ENCODE measurements at regions not wholly inside any gene's neighbourhood (a gene's known extent, or its start where the extent isn't known, plus 50 kb on each side); places are given as distances from the start of the nearest gene placed in this dataset.

DNA sequence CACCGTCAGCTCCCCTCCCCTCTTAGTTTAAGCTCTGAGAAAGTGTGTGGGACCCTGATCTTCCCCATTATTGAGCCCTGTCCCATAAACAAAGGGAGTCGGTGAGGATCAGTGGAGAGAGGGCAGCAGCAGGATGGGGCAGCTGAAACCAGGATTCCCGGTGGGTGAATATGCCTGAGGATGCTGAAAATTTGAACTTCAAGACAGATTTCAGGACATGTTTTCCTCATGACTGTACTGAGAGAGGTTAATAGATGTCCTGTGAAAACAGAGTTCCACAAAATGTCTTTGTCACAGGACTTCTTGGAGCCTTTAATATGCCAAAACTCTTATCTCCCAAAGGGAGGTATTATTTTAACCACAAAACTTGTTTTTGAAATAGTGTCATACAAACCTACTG, 53.5 kb upstream of the SLC22A16 start:
- Mint-ChIP-seq H3K36me3 (ENCODE audit: low read depth) (no peaks in the 10 kb centered on the region), H3K27ac (no peak overlapping the region), H3K4me3 (ENCODE audit: low read depth) (no peak overlapping the region), H3K27me3 (ENCODE audit: low read depth) (no peaks in the 10 kb centered on the region), H3K4me1 (ENCODE audit: low read depth) (peaks cover 56% of the 10 kb centered on the region), H3K9me3 (no peaks in the 10 kb centered on the region)
- no peak for DNase-seq (ENCODE audit: low spot score)
- intact Hi-C loops (cut with micrococcal nuclease): loop anchor here (2.0 to 10.0 kb wide), 6 partner anchors 61 to 675 kb away; partner anchors contain the start of gene CDK19

DNA sequence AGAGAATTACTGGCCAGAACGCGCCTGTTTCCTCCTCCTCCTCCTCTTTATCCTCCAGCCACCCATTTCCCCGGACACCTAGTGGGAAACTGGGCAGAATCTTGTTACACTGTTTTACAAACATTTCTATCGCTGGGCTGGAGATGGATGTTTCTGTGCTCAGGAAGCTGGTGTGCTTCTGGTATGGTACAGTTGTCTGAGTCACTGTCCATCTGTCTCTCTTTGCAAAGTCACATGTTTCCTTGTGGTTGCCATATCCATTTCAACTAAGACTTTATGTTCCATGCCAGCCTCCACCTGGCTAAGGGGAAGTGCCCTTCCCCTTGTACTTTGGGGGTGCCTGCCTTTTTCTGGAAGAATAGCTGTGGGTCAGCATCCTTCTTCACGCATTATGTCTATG, 52.9 kb upstream of the SLC22A16 start:
- Mint-ChIP-seq H3K27ac (peak overlapping the region; percentile 33), H3K4me1 (ENCODE audit: low read depth) (peaks cover 51% of the 10 kb centered on the region), H3K4me3 (ENCODE audit: low read depth) (no peak overlapping the region), H3K9me3 (no peaks in the 10 kb centered on the region), H3K27me3 (ENCODE audit: low read depth) (no peaks in the 10 kb centered on the region), H3K36me3 (ENCODE audit: low read depth) (no peaks in the 10 kb centered on the region)
- no peak for DNase-seq (ENCODE audit: low spot score)
- intact Hi-C loops (cut with micrococcal nuclease): loop anchor here (2.0 to 10.0 kb wide), 6 partner anchors 61 to 675 kb away; partner anchors contain the start of gene CDK19

DNA sequence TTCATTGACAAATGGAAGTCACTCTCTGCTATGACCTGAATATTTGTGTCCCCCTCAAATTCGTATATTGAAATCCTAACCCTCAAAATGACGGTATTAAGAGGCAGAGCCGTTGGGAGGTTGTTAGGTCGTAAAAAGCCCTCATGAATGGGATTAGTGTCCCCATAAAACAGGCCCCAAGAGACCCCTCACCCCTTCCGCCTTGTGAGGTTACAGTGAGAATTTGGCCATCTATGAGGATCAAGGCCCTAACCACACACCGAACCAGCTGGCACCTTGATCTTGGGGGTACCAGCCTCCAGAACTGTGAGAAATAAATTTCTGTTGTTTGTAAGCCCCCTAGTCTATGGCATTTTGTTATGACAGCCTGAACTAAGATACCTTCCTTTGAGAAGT, 52.5 kb upstream of the SLC22A16 start:
- no peaks in the 10 kb centered on the region for H3K36me3 Mint-ChIP-seq (ENCODE audit: low read depth)
- no peak for DNase-seq (ENCODE audit: low spot score)
- intact Hi-C loops (cut with micrococcal nuclease): loop anchor here (1.0 to 10.0 kb wide), 7 partner anchors 62 to 676 kb away; partner anchors contain the start of gene CDK19
- peaks cover 47% of the 10 kb centered on the region for H3K4me1 Mint-ChIP-seq (ENCODE audit: low read depth)
- H3K9me3 Mint-ChIP-seq: no peaks in the 10 kb centered on the region
- no peaks in the 10 kb centered on the region for H3K27me3 Mint-ChIP-seq (ENCODE audit: low read depth)
- H3K27ac Mint-ChIP-seq: no peak overlapping the region
- no peak overlapping the region for H3K4me3 Mint-ChIP-seq (ENCODE audit: low read depth)

DNA sequence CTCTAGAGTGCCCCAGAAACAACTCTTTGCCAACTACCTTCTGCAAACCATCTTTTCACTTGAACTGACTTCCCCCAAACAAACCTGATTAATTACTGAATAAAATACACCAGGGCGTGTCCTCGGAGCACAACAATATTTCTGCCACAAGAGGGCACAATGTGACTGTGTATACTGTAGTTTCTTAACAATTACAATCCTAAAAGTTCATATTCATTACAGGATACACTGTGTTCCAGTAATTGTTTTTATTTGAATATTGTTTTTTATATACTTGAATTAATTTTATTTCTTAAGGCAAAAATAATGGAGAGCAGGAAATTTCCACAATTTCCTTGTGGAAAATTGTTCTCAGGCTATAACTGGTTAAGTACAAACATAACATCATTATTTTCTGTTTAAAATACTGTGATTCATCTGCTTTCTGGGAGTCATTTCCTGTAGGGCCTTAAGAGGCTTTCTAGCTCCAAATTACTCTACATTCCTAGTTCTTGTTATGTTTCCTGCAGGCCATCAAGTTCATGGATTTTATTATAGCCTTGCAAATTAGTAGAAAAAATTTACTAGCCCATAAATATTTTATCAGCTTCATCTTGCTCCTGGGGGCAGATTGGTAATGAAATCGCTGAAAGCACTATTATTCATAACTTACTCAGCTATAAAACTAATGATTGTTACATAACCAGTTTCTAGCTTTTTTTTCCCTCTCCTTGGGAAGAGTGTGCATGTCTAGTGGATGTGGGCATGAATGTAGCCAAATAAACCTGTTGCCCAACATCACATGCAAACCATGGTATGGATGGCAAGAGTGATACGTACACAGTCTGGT, 51.9 kb upstream of the SLC22A16 start:
- H3K27me3 Mint-ChIP-seq (ENCODE audit: low read depth): no peaks in the 10 kb centered on the region
- H3K27ac Mint-ChIP-seq: no peak overlapping the region
- no peak overlapping the region for H3K4me3 Mint-ChIP-seq (ENCODE audit: low read depth)
- H3K9me3 Mint-ChIP-seq: no peaks in the 10 kb centered on the region
- H3K4me1 Mint-ChIP-seq (ENCODE audit: low read depth): peaks cover 40% of the 10 kb centered on the region
- intact Hi-C loops (cut with micrococcal nuclease): loop anchor here (1.0 to 10.0 kb wide), 7 partner anchors 62 to 676 kb away; partner anchors contain the start of gene CDK19
- peak; percentile 20 for DNase-seq (ENCODE audit: low spot score)
- H3K36me3 Mint-ChIP-seq (ENCODE audit: low read depth): no peaks in the 10 kb centered on the region

DNA sequence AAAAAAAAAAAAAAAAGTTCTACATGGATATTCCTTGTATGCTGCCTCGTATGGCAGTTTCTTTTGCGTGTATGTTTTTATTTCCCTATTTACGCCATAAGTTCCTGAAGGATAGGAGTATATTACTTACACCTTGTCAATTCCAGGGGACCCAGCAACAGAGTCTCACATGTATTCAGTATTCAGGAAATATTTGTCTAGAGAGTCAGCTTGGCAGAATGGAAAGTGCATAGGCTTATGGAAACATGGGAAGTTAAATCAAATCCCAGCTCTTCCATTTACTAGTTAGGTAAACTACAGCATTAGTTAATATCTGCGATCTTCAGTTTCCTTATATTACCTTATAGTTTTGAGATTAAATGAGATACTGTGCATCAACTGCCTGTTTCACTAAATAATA, 51.1 kb upstream of the SLC22A16 start:
- intact Hi-C loops (cut with micrococcal nuclease): loop anchor here (5.0 to 10.0 kb wide), 3 partner anchors 350 to 677 kb away; no protein-coding TSS in a partner anchor
- no peaks in the 10 kb centered on the region for H3K9me3 Mint-ChIP-seq
- H3K27me3 Mint-ChIP-seq (ENCODE audit: low read depth): no peaks in the 10 kb centered on the region
- peaks cover 33% of the 10 kb centered on the region for H3K4me1 Mint-ChIP-seq (ENCODE audit: low read depth)
- no peak for DNase-seq (ENCODE audit: low spot score)
- H3K27ac Mint-ChIP-seq: no peak overlapping the region
- no peaks in the 10 kb centered on the region for H3K36me3 Mint-ChIP-seq (ENCODE audit: low read depth)
- H3K4me3 Mint-ChIP-seq (ENCODE audit: low read depth): no peak overlapping the region

DNA sequence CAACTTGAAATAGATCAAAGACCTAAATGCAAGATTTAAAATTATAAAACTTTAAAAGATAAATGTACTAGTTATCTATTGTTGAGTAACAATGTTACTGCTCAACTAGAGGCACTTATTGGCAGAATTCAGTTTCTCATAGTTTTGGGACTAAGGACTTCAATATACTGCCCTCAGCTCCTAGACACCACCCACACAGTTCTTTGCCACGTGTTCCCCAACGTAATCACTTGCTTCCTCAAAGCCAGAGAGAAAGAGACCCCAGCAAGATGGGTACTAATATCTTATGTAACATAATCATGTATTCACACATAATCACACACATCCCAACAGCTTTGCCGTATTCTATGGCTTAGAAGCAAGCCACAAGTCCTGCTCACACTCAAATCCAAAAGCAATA, 50.3 kb upstream of the SLC22A16 start:
- no peaks in the 10 kb centered on the region for H3K36me3 Mint-ChIP-seq (ENCODE audit: low read depth)
- no peak for DNase-seq (ENCODE audit: low spot score)
- H3K4me3 Mint-ChIP-seq (ENCODE audit: low read depth): no peak overlapping the region
- peaks cover 25% of the 10 kb centered on the region for H3K4me1 Mint-ChIP-seq (ENCODE audit: low read depth)
- H3K27ac Mint-ChIP-seq: no peak overlapping the region
- no peaks in the 10 kb centered on the region for H3K9me3 Mint-ChIP-seq
- intact Hi-C loops (cut with micrococcal nuclease): loop anchor here (5.0 to 10.0 kb wide), 3 partner anchors 351 to 678 kb away; no protein-coding TSS in a partner anchor
- no peaks in the 10 kb centered on the region for H3K27me3 Mint-ChIP-seq (ENCODE audit: low read depth)

Data from activated T-helper 2 cell treated with anti-CD3 and anti-CD28 coated beads, Interferon-gamma antibody, Interleukin-2, Interleukin-4, amounts not matched to agents 10 μg/mL and 5 μg/mL and 100 μg/mL, durations not matched to agents 14 hours and 24 hours and 36 hours (primary cell).